ENCODE measurements at regions not wholly inside any gene's neighbourhood (a gene's known extent, or its start where the extent isn't known, plus 50 kb on each side); places are given as distances from the start of the nearest gene placed in this dataset.
A peak's percentile ranks its signal among the peaks of the same experiment; 100 is the strongest.

DNA sequence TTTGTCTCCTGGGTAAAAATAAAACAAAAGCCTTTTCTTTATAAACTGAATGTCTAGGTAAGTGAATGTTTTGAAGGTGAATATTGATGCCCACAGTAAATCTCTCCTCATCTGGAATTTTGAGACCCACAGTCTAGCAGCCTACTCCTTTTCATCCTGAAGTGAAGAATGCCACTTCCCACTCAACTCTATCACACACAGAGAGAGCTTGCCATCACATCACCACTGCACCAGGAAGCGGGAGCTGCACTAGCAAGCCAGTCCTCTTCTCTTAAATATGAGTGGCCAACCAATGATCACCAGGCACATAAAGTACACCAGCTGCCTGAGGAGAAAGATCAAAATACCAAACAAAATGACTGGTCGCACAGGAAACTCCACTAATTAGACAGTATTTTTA is 140.8 kb downstream of the MRPL39 start:
- Histone ChIP-seq H3K9ac (replicated peaks in 1 of 4; ENCODE audit: extremely low read depth in 1 of 4, low read depth in 3 of 4, low read length in 3 of 4) (no peak overlapping the region), H3K79me1 (ENCODE audit: low read depth, low read length) (no peaks in the 10 kb centered on the region), H3K9me3 (ENCODE audit: insufficient read depth in 2 of 2, low read depth in 1 of 2, low read length in 1 of 2) (no peaks in the 10 kb centered on the region), H3K36me3 (ENCODE audit: control insufficient read depth in 2 of 4, insufficient read depth in 4 of 4, low read length in 3 of 4) (no peaks in the 10 kb centered on the region; a peak in 1 of 8 replicates), H3K4ac (replicated peaks; ENCODE audit: insufficient read length, low read depth, low read length) (no peak overlapping the region), H3K79me2 (ENCODE audit: control insufficient read depth in 1 of 2, insufficient read depth in 2 of 2, low read length in 2 of 2) (no peaks in the 10 kb centered on the region), H4K5ac (ENCODE audit: insufficient read length, low read depth, low read length) (no peak overlapping the region), H2BK20ac (ENCODE audit: low read length) (no peak overlapping the region), H3K56ac (replicated peaks; ENCODE audit: insufficient read length, low read depth, low read length) (no peak overlapping the region), H2BK5ac (ENCODE audit: low read depth, low read length) (no peak overlapping the region), H3K18ac (ENCODE audit: extremely low read depth, low read length) (no peak overlapping the region), H2BK120ac (replicated peaks; ENCODE audit: low read depth, low read length) (no peak overlapping the region), H3K4me2 (ENCODE audit: insufficient read depth in 1 of 2, low read depth in 2 of 2, low read length in 2 of 2) (no peak overlapping the region), H2AK5ac (ENCODE audit: low read depth, low read length) (no peak overlapping the region), H3K27me3 (replicated peaks in 1 of 4; ENCODE audit: control insufficient read depth in 3 of 4, extremely low read depth in 1 of 4, insufficient read depth in 3 of 4, low read length in 3 of 4) (no peaks in the 10 kb centered on the region; a peak in 1 of 7 replicates), H2BK12ac (ENCODE audit: low read depth, low read length) (no peak overlapping the region), H3K23ac (ENCODE audit: insufficient read length) (no peak overlapping the region), H4K91ac (replicated peaks; ENCODE audit: insufficient read length, low read length) (no peak overlapping the region), H3K23me2 (ENCODE audit: low read depth, low read length) (no peaks in the 10 kb centered on the region), H3K14ac (ENCODE audit: insufficient read length) (no peak overlapping the region), H4K8ac (ENCODE audit: extremely low read depth, insufficient read depth, low read length) (no peak overlapping the region), H2AFZ (ENCODE audit: low read length) (0 out of 2 replicates have a peak overlapping the region, but pooled peaks have one; percentile 45), H2BK15ac (ENCODE audit: low read length) (no peak overlapping the region), H3K4me1 (replicated peaks in 1 of 4; ENCODE audit: control insufficient read depth in 3 of 4, insufficient read depth in 4 of 4, low read length in 3 of 4) (no peaks in the 10 kb centered on the region), H3K4me3 (ENCODE audit: extremely low read depth in 1 of 4, insufficient read depth in 2 of 4, low read depth in 3 of 4, low read length in 4 of 4) (no peak overlapping the region), H3K27ac (ENCODE audit: low read depth, low read length) (no peak overlapping the region), H4K20me1 (replicated peaks in 1 of 2; ENCODE audit: control insufficient read depth in 1 of 2, insufficient read depth in 2 of 2, low read length in 2 of 2) (no peaks in the 10 kb centered on the region)
- WGBS, 2 experiments (ENCODE audit: extremely low coverage in 1 of 2, insufficient coverage in 1 of 2, insufficient read length in 1 of 2, insufficient replicate concordance in 2 of 2, low coverage in 1 of 2, low lambda C conversion rate in 2 of 2, missing lambda C conversion rate in 1 of 2) = 87% methylated on average over 2 of the region's 2 CpGs; no CpG with 5 or more reads in 1 of the 2 experiments
- DNase-seq (ENCODE audit: low read depth in 1 of 2, low spot score in 2 of 2) (no peak), FAIRE-seq (no peak)
- CTCF ChIA-PET (ENCODE audit: partially characterized antibody) = interaction anchor here (1.3 kb wide), 1 partner anchor 50 kb away, joined by 4 read pairs; no protein-coding TSS in a partner anchor
- POLR2A ChIA-PET (ENCODE audit: partially characterized antibody) = no interaction called here
- TF ChIP-seq JUN (IDR thresholded peaks at IDR 0.05; ENCODE audit: low read depth, low read length) (no peak), CREB1 (IDR thresholded peaks at IDR 0.05) (no peak), SP2 (IDR thresholded peaks at IDR 0.05; ENCODE audit: low read length) (no peak), SUZ12 (IDR thresholded peaks at IDR 0.05; ENCODE audit: low read length) (no peak), SAP30 (IDR thresholded peaks at IDR 0.05; ENCODE audit: insufficient read depth, insufficient replicate concordance, low read length) (no peak), POU5F1 (IDR thresholded peaks at IDR 0.05; ENCODE audit: low read depth, low read length) (no peak), ASH2L (IDR thresholded peaks at IDR 0.05; ENCODE audit: low read length) (no peak), CEBPB (IDR thresholded peaks at IDR 0.05; ENCODE audit: low read depth, low read length) (no peak), KDM5A (IDR thresholded peaks at IDR 0.05; ENCODE audit: low read length) (no peak), SRF (IDR thresholded peaks at IDR 0.05; ENCODE audit: low read depth, low read length) (no peak), RBBP5 (IDR thresholded peaks at IDR 0.05; ENCODE audit: borderline replicate concordance, low read depth, low read length) (no peak), RAD21 (IDR thresholded peaks at IDR 0.05 in 1 of 2, conservative IDR thresholded peaks at IDR 0.05 in 1 of 2; ENCODE audit: low read depth in 2 of 2, low read length in 2 of 2) (no peak)
- TF ChIP-seq, protein P1, sequence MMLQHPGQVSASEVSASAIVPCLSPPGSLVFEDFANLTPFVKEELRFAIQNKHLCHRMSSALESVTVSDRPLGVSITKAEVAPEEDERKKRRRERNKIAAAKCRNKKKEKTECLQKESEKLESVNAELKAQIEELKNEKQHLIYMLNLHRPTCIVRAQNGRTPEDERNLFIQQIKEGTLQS (IDR thresholded peaks at IDR 0.05; ENCODE audit: insufficient read depth, low read depth, low read length) = no peak
- TF ChIP-seq, protein P2, sequence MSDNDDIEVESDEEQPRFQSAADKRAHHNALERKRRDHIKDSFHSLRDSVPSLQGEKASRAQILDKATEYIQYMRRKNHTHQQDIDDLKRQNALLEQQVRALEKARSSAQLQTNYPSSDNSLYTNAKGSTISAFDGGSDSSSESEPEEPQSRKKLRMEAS (IDR thresholded peaks at IDR 0.05) = no peak
